RPMI8226 (cell line): ENCODE measurements at regions not wholly inside any gene's neighbourhood (a gene's known extent, or its start where the extent isn't known, plus 50 kb on each side); places are given as distances from the start of the nearest gene placed in this dataset.

ENCODE experiments used
- DNase-seq: peaks from one replicate; pipeline ENCODE4 v3.0.0-alpha.2; 2015

DNA sequence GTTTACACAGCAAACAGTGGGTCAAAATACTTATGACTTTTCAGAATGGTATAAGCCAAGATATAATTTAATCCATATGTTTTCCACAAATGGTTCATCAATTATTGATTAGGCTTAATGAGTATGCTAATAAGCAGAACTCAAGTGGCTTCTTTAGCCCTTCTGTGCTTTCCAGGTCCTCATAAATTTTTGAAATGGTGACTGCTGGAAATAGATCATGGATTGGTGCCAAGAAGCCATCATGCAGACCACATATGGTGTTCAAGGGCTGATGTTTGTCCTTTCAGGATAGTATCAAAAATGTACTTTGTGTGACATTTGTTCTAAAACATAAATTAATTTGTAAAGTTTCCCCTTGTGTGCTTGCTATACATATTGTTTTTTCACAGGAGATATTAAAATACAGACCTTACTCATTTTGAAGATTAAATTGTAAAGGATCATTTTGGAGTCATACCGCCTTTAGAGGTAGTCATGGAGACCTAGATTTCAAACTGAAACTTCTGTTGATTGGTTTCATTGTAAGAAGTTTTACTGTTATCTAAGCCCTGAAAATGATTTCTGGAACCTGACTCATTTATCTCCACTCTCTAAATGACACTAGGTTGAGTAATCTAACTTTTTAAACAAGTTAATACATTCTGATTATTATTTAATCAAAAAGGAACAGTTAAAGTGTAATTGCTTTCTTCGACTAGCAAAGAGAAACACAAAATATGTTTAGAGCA, 507.9 kb downstream of the PLA2G4A start:
- no peak for DNase-seq

DNA sequence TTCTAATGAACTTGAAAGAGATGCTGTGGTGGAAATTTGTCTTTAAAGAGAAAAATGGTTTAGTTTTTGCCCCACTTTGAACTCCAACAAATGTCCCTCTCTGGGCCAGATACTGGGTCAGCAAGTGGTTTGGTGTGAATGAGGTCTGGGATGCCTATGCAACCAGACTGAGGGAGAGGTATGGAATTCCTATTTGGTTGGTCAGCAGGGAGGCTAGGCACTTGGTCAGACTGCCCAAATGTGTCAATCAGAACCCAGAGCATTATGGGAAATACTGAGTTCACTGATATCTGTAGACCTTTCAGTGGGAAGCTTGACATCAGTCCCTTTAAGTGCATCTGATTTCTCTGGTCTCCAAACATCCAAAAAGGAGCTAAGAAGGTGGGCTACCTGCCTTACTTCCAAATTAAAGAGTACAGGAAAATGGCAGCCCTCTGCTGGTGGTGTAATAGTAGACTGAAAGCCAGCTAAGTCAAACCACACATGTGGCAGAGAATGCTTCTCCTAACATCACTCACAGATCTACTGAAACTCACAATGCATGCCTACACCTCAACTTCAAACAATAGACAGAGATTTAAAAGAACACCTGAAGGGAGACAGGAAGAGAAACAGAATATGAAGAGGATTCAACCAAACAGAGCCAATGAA, 510.1 kb downstream of the PLA2G4A start:
- DNase-seq = no peak

DNA sequence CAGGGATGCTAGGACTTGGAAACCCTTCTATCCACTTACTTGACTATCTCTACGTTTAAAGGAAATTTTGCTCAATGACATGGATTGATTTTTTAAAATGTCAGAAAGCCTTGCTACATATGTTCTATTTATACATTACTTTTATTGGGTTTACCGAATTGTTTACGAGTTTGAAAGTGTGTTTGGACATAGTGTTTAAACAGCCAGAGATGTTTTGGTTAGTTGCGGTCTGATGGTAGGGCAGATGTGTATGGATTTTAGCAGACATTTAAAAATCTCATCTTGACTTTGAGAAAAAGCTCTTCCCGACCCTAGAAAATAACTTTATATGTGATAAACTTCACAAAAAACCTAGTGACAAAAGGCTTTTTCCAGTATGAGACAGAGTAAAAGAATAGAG, 513.7 kb downstream of the PLA2G4A start:
- DNase-seq = no peak

DNA sequence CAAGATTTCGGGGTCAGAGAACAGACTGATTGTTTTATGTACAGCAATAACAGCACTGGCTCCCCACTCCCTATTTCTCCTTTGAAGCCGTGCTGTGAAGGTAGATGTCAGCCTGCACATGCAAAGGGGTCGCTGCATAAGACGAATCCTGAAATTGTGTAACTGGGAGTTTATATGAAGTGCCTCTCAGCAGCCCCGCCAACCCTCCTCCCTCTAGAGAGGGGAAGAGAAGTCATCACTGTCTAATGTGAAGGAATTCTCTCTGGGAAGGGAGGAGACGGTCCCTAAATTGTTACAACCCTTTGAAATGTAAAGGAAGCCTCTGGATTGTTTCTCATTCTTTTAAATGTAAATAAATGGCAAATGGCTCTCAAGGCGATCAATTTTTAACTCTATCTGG, 545.3 kb downstream of the PLA2G4A start:
- DNase-seq = no peak

DNA sequence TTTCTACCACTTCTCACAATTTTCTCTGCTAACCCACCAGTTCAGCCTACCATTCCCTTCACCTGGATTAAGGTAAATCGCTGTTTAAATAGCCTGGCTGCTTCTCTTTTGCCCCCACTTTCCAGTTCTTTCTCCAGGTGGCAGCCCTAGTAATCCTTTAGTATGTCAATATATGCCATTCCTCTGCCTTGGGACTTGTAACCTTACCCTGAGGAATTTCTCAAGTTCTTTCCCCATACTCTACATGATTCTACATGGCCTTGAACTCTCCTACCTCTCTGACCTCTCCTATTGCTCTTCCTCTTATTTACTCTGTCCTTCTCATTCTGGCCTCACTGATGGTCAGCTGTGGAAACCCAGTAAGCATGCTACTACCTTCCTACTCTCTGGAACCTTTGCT, 546.0 kb downstream of the PLA2G4A start:
- DNase-seq = no peak

DNA sequence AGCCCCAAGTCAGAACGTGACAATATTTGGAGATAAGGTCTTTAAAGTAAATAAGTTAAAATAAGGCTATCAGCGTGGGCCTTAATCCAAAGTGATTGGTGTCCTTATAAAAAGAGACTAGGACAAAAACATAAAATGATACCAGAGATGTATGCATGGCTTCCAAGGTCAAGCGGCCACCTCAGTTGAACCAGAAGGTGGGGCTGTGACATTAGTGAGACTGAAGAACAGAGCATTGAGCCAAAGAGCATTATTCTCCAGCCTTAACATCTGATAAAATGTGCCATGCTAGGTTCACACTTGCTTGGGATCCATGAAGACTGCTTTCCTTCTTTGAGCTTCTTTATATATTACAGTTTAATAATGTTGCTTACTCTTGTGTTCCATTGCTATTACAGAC, 554.6 kb downstream of the PLA2G4A start:
- DNase-seq = no peak

DNA sequence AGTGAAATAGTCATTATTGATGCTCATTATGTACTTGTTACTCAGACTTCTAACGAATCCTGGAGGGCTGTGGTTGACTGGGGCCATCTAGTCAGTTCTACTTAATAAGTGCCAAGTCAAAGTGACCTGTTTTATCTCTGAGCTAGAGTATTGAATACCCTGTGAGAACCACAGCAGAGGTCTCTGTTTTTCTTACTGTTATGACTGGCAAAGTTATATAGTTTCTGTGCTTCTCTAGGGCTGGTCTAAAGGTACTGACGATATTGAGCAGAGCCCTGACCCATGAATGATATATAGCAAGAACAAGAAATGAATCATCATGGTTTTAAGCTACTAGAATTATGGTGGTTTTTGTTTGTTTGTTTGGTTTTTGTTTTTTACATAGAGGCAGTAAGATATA, 555.8 kb downstream of the PLA2G4A start:
- no peak for DNase-seq

DNA sequence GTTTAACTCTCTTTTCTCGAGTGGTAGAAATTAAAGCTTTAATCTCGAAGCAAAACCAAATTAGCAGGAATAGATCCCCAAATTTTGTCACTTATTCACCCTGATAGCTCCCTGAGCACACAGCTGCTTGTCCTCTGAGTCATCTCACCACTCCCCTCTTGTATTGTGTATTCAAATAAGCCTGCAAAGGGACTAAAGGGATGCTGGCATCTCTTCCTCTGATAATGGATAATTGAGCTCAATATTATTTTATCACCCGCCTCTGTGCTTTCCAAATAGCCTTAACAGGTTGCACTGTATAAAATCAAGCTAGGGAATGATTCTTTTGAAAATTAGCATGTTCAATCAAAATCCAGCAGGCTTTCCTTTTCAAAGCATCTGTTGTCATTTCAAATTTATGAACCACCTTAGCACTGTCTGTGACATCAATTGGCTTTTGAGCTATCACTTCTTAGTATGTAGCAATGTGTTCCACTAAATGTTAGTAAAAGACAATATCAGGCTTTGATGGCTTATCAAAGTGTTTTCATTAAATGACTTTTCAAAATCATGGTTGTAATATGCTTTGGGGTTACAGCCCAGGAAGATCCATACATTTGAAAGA, 561.6 kb downstream of the PLA2G4A start:
- DNase-seq = no peak

DNA sequence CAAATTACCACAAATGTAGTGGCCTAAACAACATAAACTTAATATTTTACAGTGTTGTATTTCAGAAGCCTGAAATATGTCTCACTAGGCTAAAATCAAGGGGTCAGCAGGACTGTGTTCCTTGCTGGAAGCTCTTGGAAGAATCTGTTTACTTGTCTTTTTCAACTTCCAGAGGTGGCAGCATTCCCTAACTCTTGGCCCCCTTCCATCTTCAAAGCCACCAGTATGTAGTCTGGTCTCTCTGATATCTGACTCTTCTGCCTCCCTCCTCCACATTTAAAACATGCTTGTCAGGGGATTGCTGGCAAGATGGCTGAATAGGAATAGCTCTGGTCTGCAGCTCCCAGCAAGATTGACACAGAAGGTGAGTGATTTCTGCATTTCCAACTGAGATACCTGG, 567.5 kb downstream of the PLA2G4A start:
- DNase-seq = no peak

DNA sequence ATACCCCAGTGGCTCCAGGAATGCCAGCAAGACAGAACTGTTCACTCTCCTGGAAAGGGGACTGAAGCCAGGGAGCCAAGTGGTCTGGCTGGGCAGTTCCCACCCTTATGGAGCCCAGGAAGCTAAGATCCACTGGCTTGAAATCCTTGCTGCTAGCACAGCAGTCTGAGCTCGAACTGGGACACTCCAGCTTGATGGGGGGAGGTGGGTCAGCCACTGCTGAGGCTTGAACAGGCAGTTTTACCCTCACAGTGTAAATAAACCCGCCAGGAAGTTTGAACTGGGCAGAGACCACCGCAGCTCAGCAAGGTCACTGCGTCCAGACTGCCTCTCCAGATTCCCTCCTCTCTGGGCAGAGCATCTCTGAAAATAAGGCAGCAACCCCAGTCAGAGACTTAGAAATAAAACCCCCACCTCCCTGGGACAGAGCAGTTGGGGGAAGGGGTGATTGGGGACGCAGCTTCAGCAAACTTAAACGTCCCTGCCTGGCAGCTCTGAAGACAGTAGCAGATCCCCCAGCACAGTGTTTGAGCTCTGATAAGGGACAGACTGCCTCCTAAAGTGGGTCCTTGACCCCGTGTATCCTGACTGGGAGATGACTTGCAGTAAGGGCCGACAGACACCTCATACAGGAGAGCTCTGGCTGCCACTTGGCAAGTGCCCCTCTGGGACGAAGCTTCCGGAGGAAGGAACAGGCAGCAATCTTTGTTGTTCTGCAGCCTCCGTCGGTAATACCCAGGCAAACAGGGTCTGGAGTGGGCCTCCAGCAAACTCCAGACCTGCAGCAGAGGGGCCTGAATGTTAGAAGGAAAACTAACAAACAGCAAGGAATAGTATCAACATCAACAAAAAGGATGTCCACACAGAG, 568.4 kb downstream of the PLA2G4A start:
- DNase-seq = no peak

DNA sequence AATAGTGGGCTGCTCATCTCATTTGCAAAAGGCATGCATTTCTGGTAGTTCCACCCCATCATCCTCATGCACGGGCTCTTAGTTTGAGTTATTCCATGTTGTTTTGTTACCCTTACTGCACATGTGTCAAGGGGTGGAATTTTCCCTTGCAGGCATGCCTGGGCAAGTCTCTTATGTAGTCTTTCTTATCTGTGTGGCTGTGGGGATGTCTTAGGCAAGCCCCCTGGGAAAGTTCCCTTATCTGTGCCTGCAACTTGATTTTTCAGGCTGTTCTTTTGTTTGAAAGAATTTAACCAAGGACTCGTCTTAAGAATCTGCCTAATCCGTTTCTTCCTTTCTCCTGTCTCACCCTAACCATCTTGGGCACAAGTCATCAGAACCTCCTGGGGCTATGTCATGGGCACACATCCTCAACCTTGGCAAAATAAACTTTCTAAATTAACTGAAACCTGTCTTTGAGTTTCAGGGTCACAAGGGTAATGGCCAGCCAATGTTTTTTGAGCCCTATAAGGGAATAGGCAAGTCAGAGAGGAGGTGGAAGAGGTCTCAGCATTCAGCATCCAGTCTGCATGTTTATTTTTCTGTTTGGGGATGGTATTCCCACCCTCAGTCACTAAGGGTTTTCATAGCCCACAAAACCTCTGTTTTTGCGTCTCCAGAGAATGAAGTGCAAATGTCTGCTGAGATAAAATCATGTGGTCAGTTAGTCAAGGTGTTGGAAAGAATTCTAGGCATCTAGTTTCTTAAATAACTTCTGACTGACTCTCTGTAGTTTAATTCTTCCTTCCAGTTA, 579.7 kb downstream of the PLA2G4A start:
- no peak for DNase-seq

DNA sequence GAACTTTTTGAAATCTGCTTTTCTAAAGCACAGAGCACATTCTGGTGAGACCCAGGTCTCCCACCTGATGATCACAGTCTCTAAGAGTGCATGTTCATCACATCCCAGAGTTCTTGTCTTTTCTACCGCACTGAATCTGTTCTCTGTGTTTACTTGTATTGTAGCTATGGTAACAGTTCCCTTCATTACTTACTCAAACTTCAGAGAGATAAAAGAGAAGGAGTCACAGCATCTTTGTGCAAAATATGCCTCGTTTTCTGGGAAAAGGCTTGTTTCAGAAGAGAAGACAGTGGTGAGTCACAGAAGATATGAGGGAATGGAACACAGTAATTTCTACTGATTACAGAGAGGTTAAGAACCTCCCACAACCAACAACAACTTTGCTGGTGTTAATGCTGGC, 580.6 kb downstream of the PLA2G4A start:
- DNase-seq = no peak

DNA sequence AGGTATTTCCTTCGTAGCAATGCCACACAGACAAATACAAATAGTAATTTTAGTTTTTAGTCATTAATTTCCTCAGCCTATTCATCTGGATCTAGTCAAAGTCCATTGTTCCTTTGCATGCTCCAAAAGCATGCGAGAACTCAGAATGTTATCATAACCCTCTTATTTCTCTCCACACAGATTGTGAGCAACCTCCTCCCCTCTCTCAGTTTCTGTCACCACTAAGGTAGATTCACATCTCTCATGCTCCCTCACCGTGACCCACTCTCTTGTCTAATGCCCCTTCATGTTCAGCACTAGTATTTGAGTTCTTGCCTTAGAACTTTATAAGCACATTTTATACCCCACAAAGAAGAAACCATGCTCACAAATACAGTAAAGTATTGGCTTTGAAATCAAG, 582.4 kb downstream of the PLA2G4A start:
- DNase-seq = no peak

DNA sequence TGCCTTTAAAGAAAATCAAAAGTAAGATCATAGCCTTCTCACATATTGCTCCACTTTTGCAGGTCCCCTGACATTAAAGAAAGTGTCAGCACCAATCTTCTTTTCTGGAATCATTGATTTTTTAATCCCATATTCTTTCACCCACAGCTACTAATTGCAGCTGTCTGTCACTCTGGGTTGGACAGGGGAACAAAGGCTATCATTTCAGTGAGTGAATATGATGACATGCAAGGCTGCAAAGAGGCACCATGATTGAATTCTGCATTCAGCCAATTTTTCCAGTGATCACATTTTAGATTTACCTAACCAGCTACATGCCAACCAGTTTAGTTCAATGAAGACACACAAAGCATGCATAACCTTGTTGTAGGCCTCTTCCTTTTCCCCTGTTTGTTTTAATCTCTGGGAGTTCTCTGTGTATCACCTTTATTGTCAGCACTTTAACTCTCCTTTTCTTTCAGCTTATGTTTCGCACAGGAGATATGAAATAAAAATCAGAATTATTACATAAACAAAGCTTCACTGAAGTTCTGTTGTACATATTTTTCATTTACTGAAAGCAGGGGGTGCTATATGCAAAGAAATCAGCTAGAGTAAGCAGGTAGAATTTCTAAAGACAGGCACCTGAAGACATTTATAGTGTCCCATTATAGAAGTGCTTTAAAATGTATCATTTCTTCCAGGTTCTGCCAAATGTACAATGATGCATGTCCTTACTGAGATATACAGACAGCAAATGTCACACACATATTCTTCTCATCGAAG, 584.8 kb downstream of the PLA2G4A start:
- no peak for DNase-seq

DNA sequence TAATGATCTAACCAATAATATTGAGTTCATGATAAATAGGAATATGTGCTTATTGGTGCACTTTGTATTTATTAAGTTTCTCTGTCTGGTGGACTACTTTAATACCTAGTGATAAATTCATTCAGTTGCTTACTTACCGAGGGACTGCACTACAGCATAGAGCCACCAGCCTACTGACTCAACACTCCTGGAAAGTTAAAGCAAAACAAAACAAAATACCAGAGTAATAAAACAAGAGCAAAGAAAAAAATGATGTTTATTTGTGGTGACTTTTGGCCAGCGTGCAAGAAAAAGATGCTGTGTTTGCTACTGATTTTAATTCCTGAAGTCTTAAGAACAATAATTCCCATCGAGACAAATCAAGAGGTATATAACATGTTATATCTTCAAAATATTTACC, 586.3 kb downstream of the PLA2G4A start:
- DNase-seq = no peak

DNA sequence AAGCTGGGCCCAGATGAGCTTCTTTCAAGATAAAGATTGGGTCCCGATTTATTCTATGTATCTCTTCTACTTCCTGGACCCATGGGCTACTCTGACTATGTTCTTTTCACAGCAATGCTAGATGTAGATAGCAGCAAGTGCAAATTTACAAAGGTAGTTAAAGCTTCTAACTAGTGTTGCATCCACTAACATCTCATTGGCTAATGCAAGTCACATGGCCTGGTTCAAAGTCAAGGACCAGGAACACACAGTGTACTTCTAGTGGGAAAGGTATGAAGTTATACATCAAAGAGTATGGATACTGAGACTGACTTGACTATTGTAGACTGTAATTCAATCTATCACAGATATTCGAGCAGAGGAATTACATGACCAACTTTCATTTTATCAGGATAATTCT, 588.8 kb downstream of the PLA2G4A start:
- no peak for DNase-seq

DNA sequence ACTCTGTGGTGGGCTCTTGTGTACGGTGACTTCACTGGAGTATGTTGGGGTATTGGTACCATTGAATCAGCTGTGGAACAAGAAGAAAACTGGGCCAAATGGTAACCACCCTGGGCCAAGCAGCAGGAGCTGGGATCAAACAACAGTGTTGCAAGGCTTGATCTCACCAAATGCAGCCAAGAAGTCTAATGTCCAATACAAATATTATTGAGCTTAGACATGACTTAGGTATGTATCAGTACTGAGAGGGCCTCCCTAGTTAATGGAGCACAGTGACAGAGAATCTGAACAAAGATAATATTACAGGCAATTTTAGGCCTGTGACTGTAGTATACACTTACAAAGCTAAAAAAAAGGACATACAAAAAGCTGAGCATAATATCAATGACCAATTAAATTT, 604.8 kb downstream of the PLA2G4A start:
- no peak for DNase-seq

DNA sequence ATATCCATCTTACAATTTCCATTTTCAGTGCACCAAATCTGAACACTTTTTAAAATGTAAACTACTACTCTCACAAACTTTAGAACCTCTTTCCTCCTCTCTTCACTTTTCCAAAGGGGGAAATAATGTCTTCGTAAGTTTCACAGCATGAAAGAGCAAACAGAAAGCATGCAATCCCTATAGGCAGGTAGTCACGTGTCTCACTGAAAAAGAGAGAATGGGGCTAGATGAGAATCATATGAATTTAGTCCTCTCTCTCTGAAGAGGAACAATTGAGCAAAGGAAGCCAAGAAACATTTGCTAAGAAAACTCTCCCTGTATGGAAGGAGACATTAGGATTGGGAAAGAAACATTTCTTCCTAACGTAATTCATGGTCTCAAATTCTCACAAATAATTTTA, 613.9 kb downstream of the PLA2G4A start:
- DNase-seq = no peak

DNA sequence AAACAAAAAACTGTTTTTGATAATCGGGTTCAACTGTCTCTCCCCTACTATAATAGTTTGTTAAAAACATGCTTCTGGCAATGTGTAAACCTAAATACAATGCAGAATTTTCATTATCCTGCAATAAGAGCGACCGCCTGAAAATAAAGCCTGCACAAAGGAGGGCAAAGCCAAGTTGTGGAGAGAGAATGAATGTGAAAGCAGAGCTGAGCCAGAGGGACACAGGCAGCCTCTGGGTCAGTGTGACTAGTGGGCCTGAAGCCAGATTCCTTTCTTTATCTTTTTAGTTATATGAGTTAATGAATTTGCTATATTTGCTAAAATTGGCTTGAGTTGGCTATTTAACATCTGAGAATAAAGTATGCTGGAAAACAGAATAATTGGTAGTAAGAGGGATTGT, 615.2 kb downstream of the PLA2G4A start:
- DNase-seq = no peak

DNA sequence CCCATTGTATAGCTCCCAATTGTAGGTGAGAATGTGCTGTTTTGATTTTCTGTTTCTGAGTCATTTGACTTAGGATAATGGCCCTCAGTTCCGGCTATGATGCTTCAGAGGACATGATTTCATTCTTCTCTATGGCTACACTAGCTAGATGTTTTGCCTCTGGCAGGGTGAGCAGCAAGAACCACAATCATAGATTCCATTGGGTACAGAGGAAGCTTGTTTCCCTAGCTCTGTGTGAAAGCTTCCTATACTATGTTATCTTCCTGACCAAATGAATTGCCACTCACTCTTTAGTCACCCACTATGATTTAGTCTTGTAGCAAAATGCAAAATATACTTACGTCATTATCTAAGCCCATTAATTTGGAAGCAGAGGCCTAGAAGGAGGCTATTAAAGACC, 616.3 kb downstream of the PLA2G4A start:
- DNase-seq = no peak

DNA sequence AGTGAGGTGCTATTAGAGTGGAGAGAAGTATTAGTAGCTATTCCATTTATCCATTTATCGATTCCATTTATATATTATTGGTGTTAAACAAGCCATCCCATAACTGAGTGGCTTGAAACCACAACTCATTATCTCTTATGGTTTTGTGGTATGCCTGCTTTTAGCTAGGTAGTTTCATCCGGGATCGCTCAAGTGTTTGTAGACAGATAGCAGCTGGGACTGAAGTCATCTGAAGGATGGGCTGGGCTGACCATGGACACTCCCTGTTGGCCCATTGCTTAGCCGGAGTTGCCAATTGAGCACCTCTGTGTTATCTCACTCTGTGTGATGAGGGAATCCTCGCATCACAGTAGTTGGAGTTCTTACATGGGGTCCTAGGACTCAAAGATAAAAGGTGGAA, 622.5 kb downstream of the PLA2G4A start:
- no peak for DNase-seq

DNA sequence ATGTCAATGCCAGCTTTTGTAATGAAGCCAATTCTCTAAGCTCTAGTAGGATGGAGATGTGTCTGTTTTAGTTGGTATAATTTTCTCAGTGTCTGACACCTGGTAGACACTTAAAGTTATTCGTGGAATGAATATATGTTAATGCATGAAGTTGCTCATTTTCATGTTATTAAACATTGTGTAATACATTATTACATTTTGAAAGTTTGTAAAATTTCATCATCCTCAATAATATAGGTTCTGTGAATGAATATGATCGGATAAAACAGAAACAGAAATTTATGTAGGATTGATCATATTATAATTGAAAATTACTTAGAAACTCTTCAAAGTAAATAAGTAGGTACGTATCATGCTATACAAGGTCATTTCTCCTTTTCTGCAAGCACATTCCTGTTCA, 625.3 kb downstream of the PLA2G4A start:
- DNase-seq = no peak
